Lower leg skin (tissue), 3 donors: ENCODE measurements at regions not wholly inside any gene's neighbourhood (a gene's known extent, or its start where the extent isn't known, plus 50 kb on each side); places are given as distances from the start of the nearest gene placed in this dataset.

Source experiments
- POLR2A ChIP-seq, 2 donors: fragments of 450-650 bp; IDR thresholded peaks; one replicate each; pipeline ENCODE4 v1.6.1; 2016 to 2017; ENCODE audit warnings: antibody characterized with exemption in 2 of 2, mild to moderate bottlenecking in 1 of 2, moderate library complexity in 1 of 2
- TF ChIP-seq, protein P1 (sequence below), 3 donors: fragments of 450-650 bp; IDR thresholded peaks; one replicate each; pipeline ENCODE4 v1.5.1; 2016; ENCODE audit warnings: antibody characterized with exemption in 3 of 3, mild to moderate bottlenecking in 3 of 3, moderate library complexity in 2 of 3

DNA sequence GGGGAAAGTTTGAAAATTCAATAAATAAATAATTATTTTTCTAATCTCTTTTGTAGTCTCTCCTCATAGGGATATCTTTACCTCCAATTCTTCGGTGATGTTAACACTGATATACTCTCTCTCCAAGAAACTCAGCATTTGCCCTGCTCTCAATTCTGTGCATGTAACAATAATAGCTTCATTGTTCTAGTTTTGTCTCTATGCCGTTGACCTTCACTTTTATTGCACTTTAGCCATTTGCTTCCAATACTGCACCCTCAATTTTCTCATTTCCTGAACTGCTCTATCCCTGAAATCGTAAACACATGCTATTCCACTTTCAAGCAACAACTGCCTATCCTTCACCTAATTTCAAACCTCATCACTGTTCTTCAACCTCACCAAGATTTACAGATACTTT, 645.0 kb downstream of the C12orf50 start:
- TF ChIP-seq, protein P1, sequence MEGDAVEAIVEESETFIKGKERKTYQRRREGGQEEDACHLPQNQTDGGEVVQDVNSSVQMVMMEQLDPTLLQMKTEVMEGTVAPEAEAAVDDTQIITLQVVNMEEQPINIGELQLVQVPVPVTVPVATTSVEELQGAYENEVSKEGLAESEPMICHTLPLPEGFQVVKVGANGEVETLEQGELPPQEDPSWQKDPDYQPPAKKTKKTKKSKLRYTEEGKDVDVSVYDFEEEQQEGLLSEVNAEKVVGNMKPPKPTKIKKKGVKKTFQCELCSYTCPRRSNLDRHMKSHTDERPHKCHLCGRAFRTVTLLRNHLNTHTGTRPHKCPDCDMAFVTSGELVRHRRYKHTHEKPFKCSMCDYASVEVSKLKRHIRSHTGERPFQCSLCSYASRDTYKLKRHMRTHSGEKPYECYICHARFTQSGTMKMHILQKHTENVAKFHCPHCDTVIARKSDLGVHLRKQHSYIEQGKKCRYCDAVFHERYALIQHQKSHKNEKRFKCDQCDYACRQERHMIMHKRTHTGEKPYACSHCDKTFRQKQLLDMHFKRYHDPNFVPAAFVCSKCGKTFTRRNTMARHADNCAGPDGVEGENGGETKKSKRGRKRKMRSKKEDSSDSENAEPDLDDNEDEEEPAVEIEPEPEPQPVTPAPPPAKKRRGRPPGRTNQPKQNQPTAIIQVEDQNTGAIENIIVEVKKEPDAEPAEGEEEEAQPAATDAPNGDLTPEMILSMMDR (IDR thresholded peaks at IDR 0.05) = no peak
- TF ChIP-seq POLR2A (IDR thresholded peaks at IDR 0.05) = no peak
